ENCODE measurements at regions not wholly inside any gene's neighbourhood (a gene's known extent, or its start where the extent isn't known, plus 50 kb on each side); places are given as distances from the start of the nearest gene placed in this dataset.
"Not testable (repeated sequence)": the region's sequence is repeated elsewhere in the genome, so short reads cannot be mapped to it uniquely, and the experiment has no call there.

DNA sequence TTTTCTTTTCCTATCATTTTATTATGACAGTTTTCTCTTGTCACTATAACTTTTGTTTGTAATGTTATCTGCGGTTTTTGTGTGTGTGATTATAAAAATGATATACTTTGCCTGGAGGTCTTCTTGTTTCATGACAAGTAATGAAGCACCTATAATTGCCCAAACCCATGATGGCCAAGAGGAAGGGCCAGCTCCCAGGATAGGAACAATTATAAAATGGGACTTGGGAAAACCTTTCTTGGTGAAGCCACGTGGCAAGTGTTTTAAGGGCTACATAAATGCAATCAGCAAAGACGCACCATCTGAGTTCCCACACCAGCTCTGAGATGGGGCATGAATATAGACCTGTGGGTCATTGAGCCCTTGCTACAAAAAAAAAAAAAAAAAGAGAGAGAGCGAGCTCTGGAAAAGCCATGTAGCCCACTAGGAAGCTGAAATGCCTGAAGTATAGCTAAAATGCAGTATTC is 462.6 kb upstream of the RUNX1 start:
- no peak for DNase-seq

DNA sequence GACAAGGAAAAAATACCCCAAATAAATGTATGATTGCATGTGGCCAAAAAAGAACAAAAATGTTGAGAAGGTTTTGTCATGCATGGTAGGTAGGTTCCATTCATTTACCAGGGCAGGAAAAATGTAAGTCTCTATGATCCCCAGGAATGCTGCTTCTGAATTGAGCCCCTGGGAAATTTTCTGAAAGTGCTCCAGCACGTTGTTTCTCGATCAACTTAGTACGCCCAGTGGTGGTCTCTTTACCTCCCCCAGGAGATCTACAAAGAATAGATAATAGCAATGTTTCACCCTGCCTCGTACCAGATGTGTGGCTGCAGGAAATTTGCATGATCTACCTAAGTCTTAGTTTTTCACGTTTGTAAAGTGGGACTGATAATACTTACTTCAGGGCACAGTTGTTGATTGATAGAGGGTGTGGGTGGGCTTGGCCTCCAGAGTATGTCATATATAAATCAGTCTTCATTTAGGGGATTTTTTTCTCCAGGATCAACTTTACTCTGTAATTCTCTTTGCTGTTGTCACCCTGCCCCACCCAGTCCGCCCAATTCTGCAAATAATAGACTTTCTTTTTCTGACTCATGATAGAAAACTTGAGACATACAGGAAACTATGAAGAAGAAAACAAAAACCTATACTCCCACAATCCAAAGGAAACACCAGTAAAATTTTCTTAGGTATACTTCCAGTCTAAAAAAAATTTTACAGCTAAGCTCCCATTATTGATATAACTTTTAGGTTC is 462.0 kb upstream of the RUNX1 start:
- DNase-seq: no peak

DNA sequence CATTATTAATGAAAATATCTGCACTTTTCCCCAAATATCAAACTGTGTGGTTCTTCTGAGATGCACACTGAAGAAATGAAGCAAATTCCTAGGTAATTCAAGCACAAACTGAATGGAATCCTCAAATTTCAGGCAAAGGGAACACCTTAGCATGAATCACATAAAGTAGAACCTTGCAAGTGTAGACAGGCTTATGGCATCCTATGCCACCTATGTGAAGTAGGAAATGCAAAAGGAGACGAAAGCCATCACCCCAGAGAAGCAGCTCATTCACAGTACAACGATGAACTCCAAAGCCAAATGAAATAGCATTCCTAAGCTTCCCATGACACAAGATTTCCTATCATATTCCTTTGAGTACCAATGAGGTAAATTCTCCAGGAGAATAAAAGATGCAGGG is 461.2 kb upstream of the RUNX1 start:
- no peak for DNase-seq

DNA sequence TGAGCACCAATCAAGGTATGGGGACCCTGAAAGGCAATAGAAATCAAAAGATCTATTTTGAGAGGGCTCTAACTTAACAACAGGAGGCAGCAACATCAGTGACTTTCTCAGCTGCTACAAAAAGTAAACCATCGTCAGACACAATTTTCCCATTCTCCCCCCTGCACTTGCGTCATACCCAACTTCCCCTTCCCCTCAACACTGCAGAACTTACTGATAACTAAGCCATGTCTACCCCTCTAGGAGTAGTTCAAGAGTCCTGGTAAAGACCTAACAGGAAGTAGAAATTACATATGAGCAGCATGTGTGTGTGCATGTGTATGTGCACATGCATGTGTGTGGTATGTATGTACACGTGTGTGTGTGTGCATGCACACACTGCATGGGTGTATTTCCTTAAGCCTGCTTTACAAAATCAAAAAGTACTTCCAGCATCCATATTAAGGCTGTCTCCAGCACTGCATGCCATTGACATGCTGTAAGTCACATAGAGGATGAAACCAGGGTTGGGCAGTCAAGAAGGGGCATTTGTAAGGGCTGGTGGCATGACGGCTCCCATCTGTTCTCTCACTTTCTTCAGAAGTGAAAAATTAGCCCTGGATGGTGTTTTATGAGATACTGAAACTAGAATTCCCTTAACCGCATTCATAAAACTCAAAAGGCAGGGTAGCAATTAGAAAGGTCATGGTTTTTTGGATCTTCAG is 460.1 kb upstream of the RUNX1 start:
- no peak for DNase-seq

DNA sequence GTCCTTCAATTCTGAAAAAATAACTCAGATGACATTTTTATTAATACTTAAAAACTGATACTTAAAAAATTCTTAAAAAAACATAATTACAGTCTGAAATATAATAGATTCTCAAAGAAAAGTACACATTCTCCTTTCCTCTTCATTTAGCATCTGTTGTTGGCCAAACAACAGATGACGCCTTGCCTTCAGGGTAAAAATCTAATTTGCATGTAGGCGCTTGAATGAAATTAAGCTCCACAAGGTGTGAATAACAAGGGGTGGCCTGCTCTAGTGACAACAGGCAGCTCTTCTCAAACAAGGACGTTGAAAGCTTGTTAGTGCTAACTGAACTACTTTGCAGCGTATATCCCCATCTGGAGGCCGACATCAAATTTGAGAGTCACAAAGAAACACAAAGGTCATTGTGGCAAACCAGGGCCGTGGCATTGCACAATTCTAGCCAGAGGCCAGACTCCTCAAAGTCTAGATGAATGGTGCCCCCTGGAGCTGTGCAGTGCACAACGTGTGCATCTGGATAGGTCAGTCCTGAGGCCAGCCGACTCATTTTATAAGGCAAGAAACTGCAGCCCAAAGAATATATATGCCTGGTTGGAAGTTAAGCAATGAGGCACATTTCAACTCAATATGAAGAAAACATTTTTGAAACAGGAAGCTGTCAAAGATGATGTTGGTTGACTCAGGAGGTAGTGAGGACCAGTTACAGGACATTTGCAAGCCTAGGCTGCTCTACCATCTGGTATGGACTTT is 459.2 kb upstream of the RUNX1 start:
- peak in 1 of 2 donors; percentile 36 for DNase-seq

DNA sequence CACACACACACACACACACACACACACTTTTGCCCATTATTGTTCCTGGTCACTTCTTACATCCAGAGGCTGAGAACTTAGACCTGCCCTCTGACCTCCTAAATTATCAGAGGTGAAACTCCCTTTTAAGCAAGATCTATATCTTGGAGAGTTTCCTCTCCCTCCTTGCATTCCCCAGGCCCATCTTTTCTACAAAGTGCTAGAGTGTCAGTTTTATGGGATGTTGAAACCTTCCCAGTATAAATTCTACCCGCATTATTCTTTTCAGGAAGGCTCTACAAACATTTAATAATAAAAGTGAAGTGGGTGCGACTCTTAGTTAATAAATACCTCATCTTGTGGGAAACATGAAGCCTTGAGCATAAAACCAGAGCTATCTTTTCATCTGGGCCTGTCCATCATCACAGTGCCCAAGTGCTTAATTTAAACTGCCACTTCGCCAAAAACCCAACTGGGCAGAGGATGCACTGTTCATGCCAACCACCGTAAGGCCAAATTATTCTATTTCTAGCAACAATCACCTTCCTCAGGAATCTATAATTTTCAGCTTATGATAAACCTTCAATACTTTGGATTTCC is 458.2 kb upstream of the RUNX1 start:
- DNase-seq: no peak

DNA sequence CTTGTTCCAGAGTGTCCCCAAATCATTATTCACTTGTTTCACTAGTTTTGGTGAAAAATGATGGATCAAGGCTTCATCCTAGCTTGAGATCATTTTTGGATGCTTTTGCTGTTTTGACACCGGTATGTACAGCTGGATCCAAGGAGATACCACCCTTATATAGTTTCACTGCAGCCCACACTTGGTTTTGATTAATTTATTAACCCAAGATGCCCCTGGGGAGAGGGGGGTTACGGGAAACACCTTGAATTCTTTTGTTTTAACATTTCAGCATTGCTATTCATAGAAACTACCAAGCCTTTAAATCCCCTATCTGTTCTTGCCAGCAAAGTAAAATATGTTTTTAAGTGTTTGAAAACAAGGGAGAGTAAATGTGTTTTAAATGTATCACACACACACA is 457.7 kb upstream of the RUNX1 start:
- DNase-seq: no peak

DNA sequence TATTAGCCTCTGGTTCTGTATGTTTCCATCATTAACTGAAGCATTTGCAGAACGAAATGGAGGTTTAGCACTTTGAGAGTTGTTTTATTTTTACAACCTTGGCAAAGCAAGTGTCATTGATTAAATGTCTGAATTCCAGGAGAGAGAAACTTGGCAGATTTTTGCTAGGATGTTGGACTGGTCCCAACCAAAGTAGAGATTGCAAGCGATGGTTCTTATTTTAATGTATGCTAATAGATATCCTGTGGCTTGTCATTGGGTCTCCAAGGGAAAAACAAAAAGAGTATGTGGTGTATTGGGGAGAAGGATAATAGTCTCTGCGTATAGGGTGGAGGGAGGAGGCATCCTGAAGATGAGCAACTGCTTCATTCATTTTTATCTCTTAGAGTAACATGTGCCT is 457.2 kb upstream of the RUNX1 start:
- no peak for DNase-seq

DNA sequence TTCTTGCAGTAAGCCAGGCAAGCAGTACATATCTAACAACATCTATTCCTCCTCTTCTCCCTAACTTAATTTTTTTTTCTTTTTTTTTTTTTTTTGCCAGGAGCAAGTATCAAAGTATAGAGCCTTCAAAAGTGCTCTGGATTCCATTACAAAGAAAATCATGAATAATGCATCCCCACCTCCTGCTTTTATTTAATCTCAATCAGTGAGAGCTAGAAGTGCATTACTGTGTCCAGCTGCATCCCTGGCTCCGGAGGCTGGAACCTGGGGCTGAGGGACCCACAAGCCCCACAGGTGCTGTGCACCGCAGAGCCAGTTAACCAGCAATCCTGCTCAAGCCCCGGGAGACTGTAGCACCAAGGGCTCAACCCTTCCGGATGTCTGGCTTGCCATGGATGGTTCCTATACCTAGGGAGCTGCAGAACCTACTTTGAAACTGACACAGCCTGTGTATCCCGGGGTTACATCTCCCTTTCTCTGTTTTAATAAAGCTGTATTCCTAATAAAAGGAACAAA is 455.9 kb upstream of the RUNX1 start:
- DNase-seq: no peak

DNA sequence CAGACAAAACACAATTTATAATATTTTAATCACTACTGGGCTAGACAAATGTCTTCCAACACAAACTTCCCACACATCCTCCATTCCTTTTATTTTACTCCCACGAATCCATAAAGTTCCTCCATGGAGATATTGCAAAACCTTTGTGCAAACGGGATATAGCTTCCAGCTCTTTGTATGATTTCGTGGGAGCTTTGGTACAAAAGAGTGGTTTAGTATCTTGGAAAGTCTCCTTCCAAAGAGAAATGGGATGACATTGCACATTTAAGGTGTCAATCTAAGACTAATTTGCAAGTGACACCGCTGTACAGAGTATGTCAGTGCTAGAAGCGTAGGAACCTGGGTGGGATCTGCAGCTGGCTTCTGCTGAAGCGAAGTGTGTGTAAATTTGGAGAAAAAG is 455.2 kb upstream of the RUNX1 start:
- DNase-seq: no peak

DNA sequence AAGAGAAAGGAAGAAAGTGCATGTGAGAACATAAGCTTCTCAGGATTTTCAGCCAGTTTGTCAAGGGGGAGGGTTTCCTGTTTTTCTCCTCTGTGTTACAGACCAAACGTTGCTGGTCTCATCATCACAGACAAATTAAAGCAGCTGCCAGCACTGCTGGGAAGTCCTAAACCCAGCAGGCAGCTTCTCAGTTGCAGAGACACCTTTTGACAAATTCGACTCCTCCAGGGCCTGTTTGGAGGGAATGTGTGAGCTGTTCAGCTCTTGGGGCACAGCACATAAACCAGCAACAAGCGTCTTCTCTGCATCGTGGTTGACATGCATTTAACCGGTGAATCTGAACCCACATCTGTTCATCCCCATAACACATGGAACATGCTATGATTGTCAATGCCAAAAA is 454.6 kb upstream of the RUNX1 start:
- DNase-seq: peak; percentile 6 to 23

DNA sequence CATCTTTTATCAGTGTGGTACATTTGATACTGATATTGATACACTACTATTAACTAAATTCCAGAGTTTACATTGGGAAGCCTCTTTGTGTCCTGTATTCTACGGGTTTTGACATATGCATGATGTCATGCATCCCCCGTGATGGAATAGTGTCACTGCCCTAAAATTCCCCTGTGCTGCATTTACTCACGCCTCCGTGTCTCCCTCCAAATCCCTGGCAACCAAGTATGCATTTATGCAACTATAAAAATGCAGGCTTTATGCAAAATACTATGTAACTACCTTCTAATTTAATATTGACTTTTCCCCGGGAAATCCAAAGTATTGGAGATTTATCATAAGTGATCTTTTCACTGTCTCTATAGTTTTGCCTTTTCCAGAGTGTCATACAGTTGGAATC is 453.7 kb upstream of the RUNX1 start:
- no peak for DNase-seq

DNA sequence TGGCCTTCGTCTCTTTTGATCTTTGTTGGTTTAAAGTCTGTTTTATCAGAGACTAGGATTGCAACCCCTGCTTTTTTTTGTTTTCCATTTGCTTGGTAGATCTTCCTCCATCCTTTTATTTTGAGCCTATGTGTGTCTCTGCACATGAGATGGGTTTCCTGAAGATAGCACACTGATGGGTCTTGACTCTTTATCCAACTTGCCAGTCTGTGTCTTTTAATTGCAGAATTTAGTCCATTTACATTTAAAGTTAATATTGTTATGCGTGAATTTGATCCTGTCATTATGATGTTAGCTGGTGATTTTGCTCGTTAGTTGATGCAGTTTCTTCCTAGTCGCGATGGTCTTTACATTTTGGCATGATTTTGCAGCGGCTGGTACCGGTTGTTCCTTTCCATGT is 448.4 kb upstream of the RUNX1 start:
- DNase-seq: not testable (repeated sequence)

DNA sequence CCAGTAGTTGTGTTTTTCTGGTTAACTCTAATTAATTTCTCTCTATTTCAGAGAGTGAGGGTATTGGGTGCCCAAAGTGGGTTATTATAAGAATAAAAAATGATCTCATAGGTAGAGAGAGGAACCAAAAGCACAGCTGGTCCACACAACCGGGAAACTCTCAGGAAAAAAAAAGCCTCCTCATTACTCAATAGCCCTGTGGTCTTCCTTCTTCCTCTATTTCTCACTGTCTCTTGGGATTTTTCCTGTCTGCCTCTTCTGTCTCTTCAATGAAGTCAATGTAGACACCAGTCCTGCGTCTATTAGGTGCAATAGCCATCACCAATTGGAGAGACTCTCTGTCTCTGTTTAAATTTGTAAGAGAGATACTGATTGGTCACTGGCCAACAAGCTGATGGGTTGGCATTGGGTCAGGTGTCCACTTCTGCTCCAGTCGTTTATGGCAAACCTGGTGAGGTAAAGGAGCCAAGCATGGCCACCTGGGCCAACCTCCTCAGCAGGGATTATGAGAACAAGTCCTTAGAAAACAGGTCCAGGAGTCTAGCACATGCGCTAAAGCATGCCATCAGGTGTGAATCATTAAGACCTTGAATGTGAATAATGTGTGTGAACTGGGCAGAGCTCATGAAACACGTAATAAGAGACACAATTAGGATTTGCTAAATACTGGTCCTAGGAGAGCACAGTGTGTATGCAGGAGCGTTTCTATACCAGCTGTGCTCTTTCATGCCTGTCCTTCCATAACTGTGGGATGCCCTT is 443.0 kb upstream of the RUNX1 start:
- DNase-seq: no peak

DNA sequence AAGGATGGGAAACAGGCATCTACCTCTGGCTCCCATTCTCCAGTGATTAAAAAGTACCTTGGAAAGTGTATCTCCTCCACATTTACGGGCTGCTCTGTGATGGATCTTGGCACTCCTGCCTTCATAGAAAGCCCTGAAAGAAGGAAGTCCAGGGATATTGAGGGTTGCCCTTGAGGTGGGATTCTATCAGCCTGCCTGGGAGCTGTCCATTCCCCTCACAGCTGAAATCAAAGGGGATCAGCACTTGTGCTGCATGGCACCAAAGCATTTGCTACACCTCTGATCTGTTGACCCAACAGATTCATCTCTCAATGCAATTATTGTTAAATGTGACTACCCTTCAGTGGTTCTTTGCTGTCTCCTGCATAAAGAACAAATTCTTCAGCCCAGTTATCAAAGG is 442.0 kb upstream of the RUNX1 start:
- DNase-seq: no peak

DNA sequence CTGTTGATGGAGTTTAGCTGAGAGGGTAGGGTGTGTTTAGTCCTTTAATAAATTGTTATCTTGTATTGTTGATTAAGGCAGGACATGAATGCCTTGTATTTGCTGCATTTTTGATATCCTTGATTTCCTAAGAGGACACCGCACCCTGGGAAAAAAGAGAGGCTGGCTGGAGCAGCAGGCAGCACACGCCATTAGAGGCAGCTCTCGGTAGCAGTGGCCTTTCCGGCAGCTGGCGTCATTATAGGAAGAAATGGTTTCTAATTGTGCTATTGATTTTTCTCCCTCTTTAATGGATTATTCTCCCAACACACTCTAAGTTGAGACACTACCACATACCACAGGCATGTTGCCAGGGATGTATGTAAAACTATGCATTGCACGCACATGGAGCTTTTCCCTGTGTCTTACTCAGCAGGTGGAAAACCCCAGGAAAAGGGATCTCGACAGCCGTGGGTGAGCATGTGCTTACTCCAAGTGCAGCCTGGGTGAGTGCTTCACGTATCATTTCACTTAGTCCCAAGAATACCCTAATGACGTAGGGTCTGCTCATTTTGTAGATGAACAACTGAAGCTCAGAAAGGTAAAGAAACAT is 440.4 kb upstream of the RUNX1 start:
- DNase-seq: no peak

DNA sequence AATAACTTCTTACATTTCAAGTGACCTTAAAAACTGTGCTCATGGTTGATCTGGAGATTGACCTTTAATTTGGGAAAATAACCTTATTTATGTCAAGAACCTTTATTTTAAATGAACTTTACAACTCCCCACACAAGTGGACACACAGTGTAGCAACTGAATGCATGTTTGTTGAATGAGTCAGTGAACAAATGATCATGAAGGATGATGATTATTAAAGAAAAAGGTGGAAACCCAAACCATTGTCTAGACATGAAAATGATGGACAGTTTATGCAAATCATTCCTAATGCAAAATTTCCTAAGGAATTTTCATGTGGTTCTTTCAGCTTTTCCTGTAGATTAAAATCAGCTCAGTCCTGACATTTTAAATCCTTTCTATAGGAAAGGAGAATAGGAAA is 439.8 kb upstream of the RUNX1 start:
- no peak for DNase-seq

DNA sequence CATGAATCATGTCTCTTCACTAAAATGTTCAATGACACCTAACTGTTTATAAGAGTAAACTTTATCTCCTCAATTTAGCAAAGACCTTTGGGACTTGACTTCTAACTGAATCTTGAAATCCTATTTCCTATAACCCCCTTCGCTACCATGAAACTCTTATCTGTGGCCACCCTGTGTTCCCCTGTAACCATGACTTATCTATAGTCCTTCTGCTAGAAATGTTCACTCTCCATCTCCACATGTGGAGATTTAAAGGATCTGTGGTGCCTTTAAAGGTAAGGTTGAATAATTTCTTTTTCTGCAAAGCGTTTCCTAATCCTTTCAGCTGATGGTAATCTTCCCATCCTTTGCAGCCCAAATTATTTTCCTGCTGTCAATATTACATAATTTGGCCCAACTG is 436.3 kb upstream of the RUNX1 start:
- no peak for DNase-seq

DNA sequence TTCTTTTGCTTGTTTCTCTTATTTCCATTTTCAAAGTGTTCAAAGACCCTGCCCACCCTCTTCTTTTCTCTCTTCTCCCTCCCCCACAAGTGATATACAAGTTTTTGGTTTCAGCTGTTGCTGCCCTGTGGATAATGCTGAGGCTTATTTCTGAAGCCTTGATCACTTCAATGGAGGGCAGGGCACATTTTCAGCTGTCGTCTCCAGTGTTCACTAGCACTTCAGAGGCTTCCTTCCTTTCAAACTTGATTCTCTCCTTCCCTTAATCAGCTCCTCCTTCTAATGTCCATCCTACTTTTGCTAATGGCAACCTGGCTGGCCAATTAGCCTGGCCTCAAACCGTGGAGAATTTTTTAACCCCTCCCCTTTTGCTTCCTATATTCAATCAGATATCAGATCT is 435.7 kb upstream of the RUNX1 start:
- DNase-seq: no peak

DNA sequence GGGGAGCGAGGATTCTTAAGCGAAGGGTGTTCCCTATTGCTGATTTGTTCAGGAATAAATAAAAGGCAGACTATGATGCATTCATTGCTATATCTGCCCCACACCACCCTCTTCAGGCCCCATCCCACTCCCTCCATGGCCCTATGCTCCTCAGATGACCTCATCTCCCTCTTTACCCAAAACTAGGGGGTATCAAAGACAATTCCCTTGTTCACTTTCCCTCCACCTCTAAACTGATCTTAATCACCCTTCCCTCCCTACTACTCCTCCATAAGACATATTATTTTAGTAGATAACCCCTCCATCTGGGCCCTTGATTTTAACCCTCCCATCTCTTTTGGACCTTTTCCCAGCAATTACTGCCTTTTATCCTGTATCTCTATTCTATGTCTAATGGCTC is 434.9 kb upstream of the RUNX1 start:
- DNase-seq: no peak

DNA sequence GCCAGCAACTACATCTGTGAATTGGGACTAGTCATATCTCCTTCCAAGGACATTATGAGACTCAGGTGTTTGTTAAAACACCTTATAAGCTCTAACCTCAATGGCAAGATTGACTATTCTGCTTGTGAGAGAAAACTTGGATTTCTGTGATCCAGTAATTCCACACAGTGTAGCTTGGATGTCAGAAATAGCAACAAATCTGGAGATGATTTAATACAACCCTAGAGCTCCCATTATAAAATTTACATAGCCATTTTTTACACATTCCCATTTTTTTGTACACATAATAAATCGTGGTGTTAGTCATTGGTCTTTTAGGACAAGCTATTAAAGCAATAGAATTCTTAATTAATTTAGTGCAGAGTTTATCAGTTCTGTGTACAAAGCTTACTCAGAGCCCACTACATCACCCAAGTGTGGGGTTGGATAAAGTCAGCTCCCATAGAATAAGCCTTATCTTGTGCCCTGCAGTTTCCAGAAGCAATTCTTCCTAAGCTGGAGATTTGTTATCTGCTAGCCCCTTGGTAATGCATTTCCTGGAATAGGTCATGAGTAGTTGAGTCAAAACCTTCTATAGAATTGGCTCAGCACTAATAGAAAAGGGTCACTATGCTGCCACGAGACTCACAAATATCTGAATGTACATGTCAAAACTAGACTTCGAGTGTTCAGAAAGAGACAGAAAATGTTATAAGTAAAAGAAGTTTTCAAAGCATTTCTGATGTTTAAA is 434.0 kb upstream of the RUNX1 start:
- no peak for DNase-seq
